Activated naive CD4-positive, alpha-beta T cell treated with anti-CD3 and anti-CD28 coated beads for 36 hours (primary cell): ENCODE measurements at regions not wholly inside any gene's neighbourhood (a gene's known extent, or its start where the extent isn't known, plus 50 kb on each side); places are given as distances from the start of the nearest gene placed in this dataset.
"Not testable (repeated sequence)": the region's sequence is repeated elsewhere in the genome, so short reads cannot be mapped to it uniquely, and the experiment has no call there.

ENCODE experiments used
- CTCF ChIA-PET: fragments of 350-600 bp; sonication (Branson Sonifier 250); formaldehyde crosslinking; loops from one replicate; lab custom pipeline; 2021; ENCODE audit warnings: antibody characterized with exemption; lab: Charles Lee
- DNase-seq: peaks from one replicate; pipeline ENCODE4 v3.0.0-alpha.2; 2020
- H3K27ac Mint-ChIP-seq: one replicate; pipeline ENCODE4 v1.8.0; 2021; ENCODE audit warnings: mild to moderate bottlenecking, mixed read lengths
- H3K27me3 Mint-ChIP-seq: one replicate; pipeline ENCODE4 v1.8.0; 2021; ENCODE audit warnings: low read depth, mixed read lengths
- H3K36me3 Mint-ChIP-seq: one replicate; pipeline ENCODE4 v1.8.0; 2021; ENCODE audit warnings: low read depth, mixed read lengths
- H3K4me1 Mint-ChIP-seq: one replicate; pipeline ENCODE4 v1.8.0; 2021; ENCODE audit warnings: low read depth, mixed read lengths
- H3K4me3 Mint-ChIP-seq: one replicate; pipeline ENCODE4 v1.8.0; 2021; ENCODE audit warnings: mild to moderate bottlenecking, moderate library complexity, mixed read lengths
- H3K9me3 Mint-ChIP-seq: one replicate; pipeline ENCODE4 v1.8.0; 2021; ENCODE audit warnings: mixed read lengths
- intact Hi-C: fragments of 100-400 bp; cut with micrococcal nuclease; formaldehyde crosslinking; loops from one replicate; pipeline ENCODE4 v1.15.1; 2023

GRCh38 chr4:162837241-162837640, 329.4 kb downstream of the NAF1 start:
- intact Hi-C loops = no loop called here
- CTCF ChIA-PET = no interaction called here
- Mint-ChIP-seq H3K27me3 (no peaks in the 10 kb centered on the region), H3K9me3 (peaks cover 2% of the 10 kb centered on the region), H3K27ac (no peak overlapping the region), H3K4me1 (no peaks in the 10 kb centered on the region), H3K4me3 (no peak overlapping the region), H3K36me3 (no peaks in the 10 kb centered on the region)
- DNase-seq = no peak

- intact Hi-C loops = no loop called here
- DNase-seq = no peak
- CTCF ChIA-PET = no interaction called here
- no peaks in the 10 kb centered on the region for H3K27me3 Mint-ChIP-seq
- no peak overlapping the region for H3K4me3 Mint-ChIP-seq
- peaks cover 2% of the 10 kb centered on the region for H3K9me3 Mint-ChIP-seq
- no peak overlapping the region for H3K27ac Mint-ChIP-seq
- no peaks in the 10 kb centered on the region for H3K4me1 Mint-ChIP-seq
- H3K36me3 Mint-ChIP-seq = no peaks in the 10 kb centered on the region
These were observed 329.9 kb downstream of the NAF1 start for GRCh38 chr4:162836773-162837172.

GRCh38 chr4:162836258-162836657, 330.4 kb downstream of the NAF1 start:
- H3K36me3 Mint-ChIP-seq, H3K27me3 Mint-ChIP-seq, DNase-seq, H3K4me3 Mint-ChIP-seq, intact Hi-C loops, H3K9me3 Mint-ChIP-seq, H3K27ac Mint-ChIP-seq, H3K4me1 Mint-ChIP-seq: not testable (repeated sequence)
- CTCF ChIA-PET = interaction anchor here (2.3 kb wide), 1 partner anchor 17 kb away, joined by 7 read pairs; no protein-coding TSS in a partner anchor

- DNase-seq = no peak
- peaks cover 2% of the 10 kb centered on the region for H3K9me3 Mint-ChIP-seq
These were observed 335.8 kb downstream of the NAF1 start for GRCh38 chr4:162830899-162831298.

GRCh38 chr4:162817374-162817773, 349.3 kb downstream of the NAF1 start:
- H3K4me3 Mint-ChIP-seq, intact Hi-C loops, H3K36me3 Mint-ChIP-seq, CTCF ChIA-PET, H3K27ac Mint-ChIP-seq, DNase-seq, H3K27me3 Mint-ChIP-seq, H3K4me1 Mint-ChIP-seq: not testable (repeated sequence)
- H3K9me3 Mint-ChIP-seq = peaks cover 12% of the 10 kb centered on the region

More at GRCh38 chr4:162830899-162831298, 335.8 kb downstream of the NAF1 start:
- intact Hi-C loops = no loop called here
- Mint-ChIP-seq H3K27ac (no peak overlapping the region), H3K4me3 (no peak overlapping the region), H3K27me3 (no peaks in the 10 kb centered on the region), H3K4me1 (no peaks in the 10 kb centered on the region), H3K36me3 (no peaks in the 10 kb centered on the region)
- CTCF ChIA-PET = no interaction called here

- intact Hi-C loops = no loop called here
- H3K4me3 Mint-ChIP-seq = no peak overlapping the region
- H3K4me1 Mint-ChIP-seq = no peaks in the 10 kb centered on the region
- H3K36me3 Mint-ChIP-seq = no peaks in the 10 kb centered on the region
- no peak for DNase-seq
- no peaks in the 10 kb centered on the region for H3K27me3 Mint-ChIP-seq
- CTCF ChIA-PET = no interaction called here
- H3K27ac Mint-ChIP-seq = no peak overlapping the region
- peaks cover 1% of the 10 kb centered on the region for H3K9me3 Mint-ChIP-seq
These were observed 362.3 kb downstream of the NAF1 start for GRCh38 chr4:162804351-162804924.

GRCh38 chr4:162803378-162803777, 363.3 kb downstream of the NAF1 start:
- H3K36me3 Mint-ChIP-seq = no peaks in the 10 kb centered on the region
- H3K9me3 Mint-ChIP-seq = peaks cover 1% of the 10 kb centered on the region
- H3K4me3 Mint-ChIP-seq = no peak overlapping the region
- H3K4me1 Mint-ChIP-seq = no peaks in the 10 kb centered on the region
- DNase-seq = no peak
- no peak overlapping the region for H3K27ac Mint-ChIP-seq
- no peaks in the 10 kb centered on the region for H3K27me3 Mint-ChIP-seq
- CTCF ChIA-PET = no interaction called here
- intact Hi-C loops = no loop called here

- Mint-ChIP-seq H3K27me3 (no peaks in the 10 kb centered on the region), H3K36me3 (no peaks in the 10 kb centered on the region), H3K9me3 (peaks cover 1% of the 10 kb centered on the region), H3K27ac (no peak overlapping the region), H3K4me1 (no peaks in the 10 kb centered on the region), H3K4me3 (no peak overlapping the region)
- DNase-seq = no peak
- intact Hi-C loops = no loop called here
- CTCF ChIA-PET = no interaction called here
These were observed 369.6 kb downstream of the NAF1 start for GRCh38 chr4:162797108-162797507.

- Mint-ChIP-seq H3K36me3 (no peaks in the 10 kb centered on the region), H3K9me3 (no peaks in the 10 kb centered on the region), H3K4me1 (no peaks in the 10 kb centered on the region), H3K27ac (no peak overlapping the region), H3K27me3 (no peaks in the 10 kb centered on the region), H3K4me3 (no peak overlapping the region)
- no peak for DNase-seq
- intact Hi-C loops = no loop called here
- CTCF ChIA-PET = no interaction called here
These were observed 373.1 kb downstream of the NAF1 start for GRCh38 chr4:162793571-162793970.

- H3K4me1 Mint-ChIP-seq = no peaks in the 10 kb centered on the region
- intact Hi-C loops = no loop called here
- CTCF ChIA-PET = no interaction called here
- no peak overlapping the region for H3K4me3 Mint-ChIP-seq
- DNase-seq = no peak
- no peaks in the 10 kb centered on the region for H3K27me3 Mint-ChIP-seq
- no peak overlapping the region for H3K27ac Mint-ChIP-seq
- no peaks in the 10 kb centered on the region for H3K36me3 Mint-ChIP-seq
- H3K9me3 Mint-ChIP-seq = no peaks in the 10 kb centered on the region
These were observed 373.7 kb downstream of the NAF1 start for GRCh38 chr4:162793004-162793403.

GRCh38 chr4:162791226-162791625, 375.5 kb downstream of the NAF1 start:
- CTCF ChIA-PET = no interaction called here
- intact Hi-C loops = no loop called here
- Mint-ChIP-seq H3K27ac (no peak overlapping the region), H3K9me3 (no peaks in the 10 kb centered on the region), H3K4me1 (no peaks in the 10 kb centered on the region), H3K4me3 (no peak overlapping the region), H3K36me3 (no peaks in the 10 kb centered on the region), H3K27me3 (no peaks in the 10 kb centered on the region)
- no peak for DNase-seq

GRCh38 chr4:162787120-162787519, 379.6 kb downstream of the NAF1 start:
- Mint-ChIP-seq H3K27me3 (no peaks in the 10 kb centered on the region), H3K4me1 (no peaks in the 10 kb centered on the region), H3K9me3 (no peaks in the 10 kb centered on the region), H3K36me3 (no peaks in the 10 kb centered on the region), H3K4me3 (no peak overlapping the region), H3K27ac (no peak overlapping the region)
- no peak for DNase-seq
- intact Hi-C loops = no loop called here
- CTCF ChIA-PET = no interaction called here

- no peak overlapping the region for H3K4me3 Mint-ChIP-seq
- no peaks in the 10 kb centered on the region for H3K27me3 Mint-ChIP-seq
- H3K27ac Mint-ChIP-seq = no peak overlapping the region
- DNase-seq = no peak
- H3K9me3 Mint-ChIP-seq = no peaks in the 10 kb centered on the region
- H3K4me1 Mint-ChIP-seq = no peaks in the 10 kb centered on the region
- H3K36me3 Mint-ChIP-seq = no peaks in the 10 kb centered on the region
- intact Hi-C loops = no loop called here
- CTCF ChIA-PET = no interaction called here
These were observed 383.7 kb downstream of the NAF1 start for GRCh38 chr4:162782778-162783525.
